Astrocyte (in vitro differentiated cells and primary cell): ENCODE measurements at regions not wholly inside any gene's neighbourhood (a gene's known extent, or its start where the extent isn't known, plus 50 kb on each side); places are given as distances from the start of the nearest gene placed in this dataset.

Source experiments
- DNase-seq: peaks from one replicate; pipeline ENCODE4 v3.0.0-alpha.2; 2010; ENCODE audit warnings: low read depth
- FAIRE-seq: peaks from 2 replicates; lab custom pipeline; 2011; peaks lifted over from hg19 to GRCh38; lab: Jason Lieb, UNC
- H2AFZ ChIP-seq: 2 replicates; pipeline ENCODE4 v1.6.0; 2012; ENCODE audit warnings: low read depth, low read length, inconsistent platforms
- H3K27ac ChIP-seq: 2 replicates; pipeline ENCODE4 v1.5.1; 2011; ENCODE audit warnings: low read depth, low read length, inconsistent platforms
- H3K27me3 ChIP-seq: 2 replicates; pipeline ENCODE4 v1.6.0; 2011; ENCODE audit warnings: low read length, inconsistent platforms; ENCODE audit not compliant: insufficient read depth
- H3K36me3 ChIP-seq: 2 replicates; pipeline ENCODE4 v1.5.1; 2011; ENCODE audit warnings: low read length, inconsistent platforms; ENCODE audit not compliant: insufficient read depth
- H3K4me1 ChIP-seq: 2 replicates; pipeline ENCODE4 v1.5.1; 2011; ENCODE audit warnings: low read length, inconsistent platforms; ENCODE audit not compliant: insufficient read depth
- H3K4me2 ChIP-seq: 2 replicates; pipeline ENCODE4 v1.6.0; 2012; ENCODE audit warnings: low read length, inconsistent platforms
- H3K4me3 ChIP-seq: 2 replicates; pipeline ENCODE4 v1.5.1; 2011; ENCODE audit warnings: low read depth, mild to moderate bottlenecking, low read length, inconsistent platforms; ENCODE audit not compliant: insufficient read depth
- H3K79me2 ChIP-seq: 2 replicates; pipeline ENCODE4 v1.6.0; 2012; ENCODE audit warnings: mild to moderate bottlenecking, low read length, inconsistent platforms; ENCODE audit not compliant: insufficient read depth
- H3K9ac ChIP-seq: 2 replicates; pipeline ENCODE4 v1.6.0; 2012; ENCODE audit warnings: mild to moderate bottlenecking, low read length, inconsistent platforms
- H3K9me3 ChIP-seq: 2 replicates; pipeline ENCODE4 v1.5.1; 2012; ENCODE audit warnings: low read depth, mild to moderate bottlenecking, low read length, inconsistent platforms; ENCODE audit not compliant: insufficient read depth
- H4K20me1 ChIP-seq: 2 replicates; pipeline ENCODE4 v1.6.0; 2012; ENCODE audit warnings: low read length, inconsistent platforms; ENCODE audit not compliant: insufficient read depth
- H3K27ac Mint-ChIP-seq: one replicate; pipeline ENCODE4 v1.8.0; 2021; ENCODE audit warnings: mild to moderate bottlenecking, mixed read lengths; ENCODE audit not compliant: unreplicated experiment
- H3K27me3 Mint-ChIP-seq: one replicate; pipeline ENCODE4 v1.8.0; 2021; ENCODE audit warnings: low read depth, mixed read lengths; ENCODE audit not compliant: unreplicated experiment
- H3K36me3 Mint-ChIP-seq: one replicate; pipeline ENCODE4 v1.8.0; 2021; ENCODE audit warnings: low read depth, mixed read lengths; ENCODE audit not compliant: unreplicated experiment
- H3K4me1 Mint-ChIP-seq: one replicate; pipeline ENCODE4 v1.8.0; 2021; ENCODE audit warnings: low read depth, mixed read lengths; ENCODE audit not compliant: unreplicated experiment
- H3K4me3 Mint-ChIP-seq: one replicate; pipeline ENCODE4 v1.8.0; 2021; ENCODE audit warnings: mild to moderate bottlenecking, moderate library complexity, mixed read lengths; ENCODE audit not compliant: unreplicated experiment
- H3K9me3 Mint-ChIP-seq: one replicate; pipeline ENCODE4 v1.8.0; 2021; ENCODE audit warnings: mild to moderate bottlenecking, mixed read lengths; ENCODE audit not compliant: unreplicated experiment
- EZH2 ChIP-seq: IDR thresholded peaks from 2 replicates; pipeline ENCODE4 v1.6.1; 2012; ENCODE audit warnings: mild to moderate bottlenecking, low read length, inconsistent platforms; ENCODE audit not compliant: insufficient read depth
- TF ChIP-seq, protein P1 (sequence below): IDR thresholded peaks from 2 replicates; pipeline ENCODE4 v1.5.1; 2011; ENCODE audit warnings: low read depth, mild to moderate bottlenecking, inconsistent platforms, low read length, moderate library complexity; ENCODE audit not compliant: insufficient read depth

DNA sequence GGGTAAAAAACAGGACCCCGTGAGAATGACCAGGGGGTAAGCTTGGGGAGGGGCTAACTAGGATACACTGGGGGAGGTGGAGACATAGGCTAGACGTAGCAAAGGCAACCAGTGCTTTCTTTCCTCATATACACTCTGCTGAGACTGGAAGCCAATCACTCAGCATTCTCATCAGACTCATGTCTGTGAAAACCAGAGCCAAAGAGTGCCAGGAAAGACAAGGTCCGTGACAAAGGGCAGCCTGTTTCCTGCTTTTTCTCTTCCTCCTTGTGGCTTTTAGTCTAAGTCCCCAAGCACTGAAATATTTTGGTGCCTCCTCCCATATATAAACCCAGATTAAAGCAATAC lies 97.9 kb upstream of the NEDD9 start:
- no peaks in the 10 kb centered on the region for H3K36me3 Mint-ChIP-seq
- no peak overlapping the region for H3K27ac ChIP-seq
- peaks cover 5% of the 10 kb centered on the region for H3K27me3 Mint-ChIP-seq
- no peaks in the 10 kb centered on the region for H4K20me1 ChIP-seq
- no peaks in the 10 kb centered on the region for H3K27me3 ChIP-seq
- no peak overlapping the region for H3K4me3 ChIP-seq
- H3K36me3 ChIP-seq: no peaks in the 10 kb centered on the region
- TF ChIP-seq EZH2: no peak
- TF ChIP-seq, protein P1, sequence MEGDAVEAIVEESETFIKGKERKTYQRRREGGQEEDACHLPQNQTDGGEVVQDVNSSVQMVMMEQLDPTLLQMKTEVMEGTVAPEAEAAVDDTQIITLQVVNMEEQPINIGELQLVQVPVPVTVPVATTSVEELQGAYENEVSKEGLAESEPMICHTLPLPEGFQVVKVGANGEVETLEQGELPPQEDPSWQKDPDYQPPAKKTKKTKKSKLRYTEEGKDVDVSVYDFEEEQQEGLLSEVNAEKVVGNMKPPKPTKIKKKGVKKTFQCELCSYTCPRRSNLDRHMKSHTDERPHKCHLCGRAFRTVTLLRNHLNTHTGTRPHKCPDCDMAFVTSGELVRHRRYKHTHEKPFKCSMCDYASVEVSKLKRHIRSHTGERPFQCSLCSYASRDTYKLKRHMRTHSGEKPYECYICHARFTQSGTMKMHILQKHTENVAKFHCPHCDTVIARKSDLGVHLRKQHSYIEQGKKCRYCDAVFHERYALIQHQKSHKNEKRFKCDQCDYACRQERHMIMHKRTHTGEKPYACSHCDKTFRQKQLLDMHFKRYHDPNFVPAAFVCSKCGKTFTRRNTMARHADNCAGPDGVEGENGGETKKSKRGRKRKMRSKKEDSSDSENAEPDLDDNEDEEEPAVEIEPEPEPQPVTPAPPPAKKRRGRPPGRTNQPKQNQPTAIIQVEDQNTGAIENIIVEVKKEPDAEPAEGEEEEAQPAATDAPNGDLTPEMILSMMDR: no peak
- DNase-seq (no peak), FAIRE-seq (no peak)
- peaks cover 15% of the 10 kb centered on the region for H3K4me1 Mint-ChIP-seq
- H3K9me3 Mint-ChIP-seq: no peaks in the 10 kb centered on the region
- no peak overlapping the region for H2AFZ ChIP-seq
- H3K4me2 ChIP-seq: no peak overlapping the region
- H3K27ac Mint-ChIP-seq: no peak overlapping the region
- no peak overlapping the region for H3K4me3 Mint-ChIP-seq
- no peaks in the 10 kb centered on the region for H3K9me3 ChIP-seq
- H3K79me2 ChIP-seq: no peaks in the 10 kb centered on the region
- peaks cover 11% of the 10 kb centered on the region for H3K4me1 ChIP-seq
- H3K9ac ChIP-seq: no peak overlapping the region

DNA sequence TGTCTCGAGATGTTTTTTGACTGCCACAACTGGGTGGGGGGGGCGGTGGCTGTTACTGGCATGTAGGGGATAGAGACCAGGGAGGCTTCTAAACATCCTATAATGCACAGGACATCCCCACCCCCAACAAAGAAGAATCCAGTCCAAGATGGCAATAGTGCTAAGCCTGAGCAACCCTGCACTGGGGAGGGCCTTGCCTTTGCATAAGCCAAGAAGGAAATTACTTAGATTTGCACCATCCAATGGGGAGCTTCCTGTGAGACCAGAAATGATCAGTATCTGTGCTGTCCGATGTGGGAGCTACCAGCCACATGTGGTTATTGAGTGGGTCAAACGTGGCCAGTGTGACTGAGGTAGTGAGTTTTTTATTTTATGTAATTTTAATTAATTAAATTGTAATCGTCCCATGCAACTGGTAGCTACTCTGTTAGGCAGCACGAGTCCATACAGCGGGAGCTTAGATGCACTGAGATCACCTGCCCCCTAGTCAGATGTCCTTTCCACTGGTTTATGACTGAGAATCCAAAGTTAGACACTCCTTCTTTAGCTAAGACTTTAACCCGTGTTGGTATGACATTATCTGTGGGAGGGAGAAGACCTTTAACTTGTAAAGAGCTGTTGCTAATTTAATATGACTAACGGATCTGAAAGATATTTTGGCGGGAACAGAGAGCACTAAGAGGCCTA lies 97.4 kb upstream of the NEDD9 start:
- H3K4me1 Mint-ChIP-seq: peaks cover 16% of the 10 kb centered on the region
- H3K4me2 ChIP-seq: no peak overlapping the region
- no peak overlapping the region for H2AFZ ChIP-seq
- H3K9me3 ChIP-seq: no peaks in the 10 kb centered on the region
- DNase-seq (no peak), FAIRE-seq (no peak)
- peaks cover 11% of the 10 kb centered on the region for H3K4me1 ChIP-seq
- H3K36me3 ChIP-seq: no peaks in the 10 kb centered on the region
- no peaks in the 10 kb centered on the region for H3K9me3 Mint-ChIP-seq
- peaks cover 4% of the 10 kb centered on the region for H3K27me3 Mint-ChIP-seq
- H3K27ac Mint-ChIP-seq: no peak overlapping the region
- no peak overlapping the region for H3K4me3 ChIP-seq
- no peak overlapping the region for H3K27ac ChIP-seq
- H3K79me2 ChIP-seq: no peaks in the 10 kb centered on the region
- TF ChIP-seq EZH2: no peak
- TF ChIP-seq, protein P1: no peak
- no peaks in the 10 kb centered on the region for H3K27me3 ChIP-seq
- H3K4me3 Mint-ChIP-seq: no peak overlapping the region
- no peaks in the 10 kb centered on the region for H4K20me1 ChIP-seq
- H3K36me3 Mint-ChIP-seq: no peaks in the 10 kb centered on the region
- H3K9ac ChIP-seq: no peak overlapping the region

DNA sequence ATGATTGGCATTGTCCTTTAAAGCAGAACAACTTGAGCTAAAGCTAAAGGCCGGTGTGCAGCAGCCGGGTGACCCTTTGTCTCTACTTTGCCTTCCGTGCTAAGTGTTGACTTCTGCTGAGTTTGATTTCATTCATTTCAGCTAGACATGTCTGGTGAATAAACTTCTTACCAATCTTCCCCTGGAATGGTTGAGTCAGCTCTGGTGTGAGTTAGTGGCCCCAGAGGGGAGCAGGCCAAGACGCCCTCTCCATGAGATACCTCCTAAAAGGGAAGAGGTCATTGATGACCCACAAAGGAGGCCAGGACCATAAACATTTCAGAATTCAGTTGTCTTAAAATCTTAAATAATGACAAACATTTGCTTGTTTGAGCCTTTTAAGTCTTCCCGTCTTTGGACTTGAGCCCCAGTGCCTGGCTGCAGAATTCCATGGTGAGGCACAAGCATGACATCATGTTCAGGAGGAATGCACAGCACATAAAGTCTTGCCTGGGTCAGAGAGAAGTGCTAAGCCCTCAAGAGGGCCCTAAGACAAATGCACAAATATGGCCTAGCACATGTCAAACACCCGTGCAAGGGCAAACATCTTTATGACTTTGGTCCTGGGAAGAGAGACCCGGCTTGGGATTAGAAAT lies 96.3 kb upstream of the NEDD9 start:
- peak overlapping the region; percentile 30 for H2AFZ ChIP-seq
- no peaks in the 10 kb centered on the region for H3K36me3 Mint-ChIP-seq
- H3K4me2 ChIP-seq: peak overlapping the region; percentile 31
- H3K79me2 ChIP-seq: no peaks in the 10 kb centered on the region
- H3K36me3 ChIP-seq: no peaks in the 10 kb centered on the region
- H3K27me3 ChIP-seq: no peaks in the 10 kb centered on the region
- H3K4me1 ChIP-seq: peaks cover 11% of the 10 kb centered on the region
- H3K4me3 Mint-ChIP-seq: no peak overlapping the region
- H3K9ac ChIP-seq: no peak overlapping the region
- H3K27me3 Mint-ChIP-seq: peaks cover 4% of the 10 kb centered on the region
- TF ChIP-seq, protein P1: no peak
- no peak for TF ChIP-seq EZH2
- no peaks in the 10 kb centered on the region for H3K9me3 Mint-ChIP-seq
- peaks cover 26% of the 10 kb centered on the region for H3K4me1 Mint-ChIP-seq
- H3K27ac ChIP-seq: peak overlapping the region; percentile 28
- no peaks in the 10 kb centered on the region for H3K9me3 ChIP-seq
- FAIRE-seq (no peak), DNase-seq (peak; percentile 53)
- H3K4me3 ChIP-seq: no peak overlapping the region
- no peaks in the 10 kb centered on the region for H4K20me1 ChIP-seq
- peak overlapping the region; percentile 78 for H3K27ac Mint-ChIP-seq
